Natural killer cell (primary cell): ENCODE measurements at regions not wholly inside any gene's neighbourhood (a gene's known extent, or its start where the extent isn't known, plus 50 kb on each side); places are given as distances from the start of the nearest gene placed in this dataset.

Experiments used
- ATAC-seq, 3 donors: fragments of 150-1000 bp in 2 of 3; fragments of 200-7000 bp in 1 of 3; cut with Tn5 transposase; 1 replicate in 1 of 3; 2 replicates in 2 of 3; pipeline ENCODE4 v1.10.0; 2021; ENCODE audit warnings: mild to moderate bottlenecking in 2 of 3, moderate library complexity in 2 of 3
- DNase-seq, 2 donors: peaks; one replicate each; pipeline versions ENCODE4 v3.0.0 to v3.0.0-alpha.2; 2013 to 2021; ENCODE audit warnings: mixed read lengths in 1 of 2
- H3K27ac ChIP-seq: one replicate; pipeline ENCODE4 v1.5.1; 2013; ENCODE audit warnings: mild to moderate bottlenecking, low read length
- H3K27me3 ChIP-seq: one replicate; pipeline ENCODE4 v1.6.1; 2013; ENCODE audit warnings: low read length; ENCODE audit not compliant: control insufficient read depth, insufficient read depth
- H3K36me3 ChIP-seq: one replicate; pipeline ENCODE4 v1.6.1; 2013; ENCODE audit warnings: low read length; ENCODE audit not compliant: control insufficient read depth, insufficient read depth
- H3K4me1 ChIP-seq: one replicate; pipeline ENCODE4 v1.6.1; 2013; ENCODE audit warnings: low read length; ENCODE audit not compliant: control insufficient read depth, insufficient read depth
- H3K4me3 ChIP-seq: one replicate; pipeline ENCODE4 v1.5.1; 2013; ENCODE audit warnings: low read length
- H3K9me3 ChIP-seq: one replicate; pipeline ENCODE4 v1.6.1; 2013; ENCODE audit warnings: low read length; ENCODE audit not compliant: control insufficient read depth, insufficient read depth
- H3K27ac Mint-ChIP-seq, 2 donors: one replicate each; pipeline ENCODE4 v1.8.0; 2022; ENCODE audit warnings: mild to moderate bottlenecking in 2 of 2, mixed read lengths in 2 of 2, moderate library complexity in 1 of 2
- H3K27me3 Mint-ChIP-seq, 2 donors: one replicate each; pipeline ENCODE4 v1.8.0; 2022; ENCODE audit warnings: low read depth in 2 of 2, mixed read lengths in 2 of 2
- H3K36me3 Mint-ChIP-seq: one replicate; pipeline ENCODE4 v1.8.0; 2022; ENCODE audit warnings: mixed read lengths
- H3K4me1 Mint-ChIP-seq, 2 donors: one replicate each; pipeline ENCODE4 v1.8.0; 2022; ENCODE audit warnings: mixed read lengths in 2 of 2
- H3K4me3 Mint-ChIP-seq: one replicate; pipeline ENCODE4 v1.8.0; 2022; ENCODE audit warnings: mild to moderate bottlenecking, moderate library complexity, mixed read lengths
- H3K9me3 Mint-ChIP-seq, 2 donors: one replicate each; pipeline ENCODE4 v1.8.0; 2022; ENCODE audit warnings: mixed read lengths in 2 of 2
- WGBS: methylation state at CpG from one replicate; pipeline ENCODE4 v1.1.7; 2013; ENCODE audit warnings: missing lambda C conversion rate; ENCODE audit not compliant: insufficient coverage; 5-methylcytosine and 5-hydroxymethylcytosine counted together
- intact Hi-C: fragments of 100-400 bp; cut with micrococcal nuclease; formaldehyde crosslinking; loops from one replicate; pipeline ENCODE4 v1.14.2; 2022
- TF ChIP-seq, protein P1 (sequence below): fragments of 200-600 bp; IDR thresholded peaks from one replicate; pipeline ENCODE4 v1.8.0; 2022; ENCODE audit warnings: antibody characterized with exemption

DNA sequence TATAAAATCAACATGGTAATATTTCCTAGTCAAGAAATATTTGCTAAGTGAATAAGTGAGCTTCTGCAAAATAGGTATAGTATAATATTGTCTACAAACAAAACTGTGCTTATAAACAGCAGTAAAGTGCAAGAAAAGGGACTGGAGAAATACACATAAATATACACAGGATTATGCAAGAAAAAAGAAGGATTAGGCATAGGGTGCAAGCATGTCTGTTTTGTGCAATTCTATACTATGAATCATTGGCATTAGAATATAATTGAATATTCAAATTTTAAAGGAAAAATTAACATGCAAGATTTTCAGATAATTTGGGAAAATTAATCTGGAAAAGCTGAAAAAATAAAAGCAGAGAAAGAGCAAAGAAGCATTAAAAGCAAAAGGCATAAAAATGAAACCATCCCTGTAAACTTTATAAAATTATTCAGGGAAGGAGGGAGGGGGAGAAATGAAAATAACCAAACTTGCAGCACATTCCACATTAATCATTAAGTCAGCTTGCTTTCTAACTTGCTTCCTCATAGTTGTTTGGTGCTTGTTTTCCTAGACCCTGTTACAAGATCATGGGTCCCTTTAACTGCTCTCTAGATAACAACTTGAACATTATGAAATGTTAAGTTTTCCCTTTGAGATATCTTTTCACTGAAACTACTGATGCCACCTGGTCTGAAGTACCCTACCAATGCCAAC lies 147.4 kb upstream of the STAC start:
- Histone ChIP-seq H3K36me3 (no peaks in the 10 kb centered on the region), H3K4me3 (no peak overlapping the region), H3K27ac (no peak overlapping the region), H3K27me3 (no peaks in the 10 kb centered on the region), H3K9me3 (no peaks in the 10 kb centered on the region), H3K4me1 (no peaks in the 10 kb centered on the region)
- ATAC-seq: no peak
- TF ChIP-seq, protein P1, sequence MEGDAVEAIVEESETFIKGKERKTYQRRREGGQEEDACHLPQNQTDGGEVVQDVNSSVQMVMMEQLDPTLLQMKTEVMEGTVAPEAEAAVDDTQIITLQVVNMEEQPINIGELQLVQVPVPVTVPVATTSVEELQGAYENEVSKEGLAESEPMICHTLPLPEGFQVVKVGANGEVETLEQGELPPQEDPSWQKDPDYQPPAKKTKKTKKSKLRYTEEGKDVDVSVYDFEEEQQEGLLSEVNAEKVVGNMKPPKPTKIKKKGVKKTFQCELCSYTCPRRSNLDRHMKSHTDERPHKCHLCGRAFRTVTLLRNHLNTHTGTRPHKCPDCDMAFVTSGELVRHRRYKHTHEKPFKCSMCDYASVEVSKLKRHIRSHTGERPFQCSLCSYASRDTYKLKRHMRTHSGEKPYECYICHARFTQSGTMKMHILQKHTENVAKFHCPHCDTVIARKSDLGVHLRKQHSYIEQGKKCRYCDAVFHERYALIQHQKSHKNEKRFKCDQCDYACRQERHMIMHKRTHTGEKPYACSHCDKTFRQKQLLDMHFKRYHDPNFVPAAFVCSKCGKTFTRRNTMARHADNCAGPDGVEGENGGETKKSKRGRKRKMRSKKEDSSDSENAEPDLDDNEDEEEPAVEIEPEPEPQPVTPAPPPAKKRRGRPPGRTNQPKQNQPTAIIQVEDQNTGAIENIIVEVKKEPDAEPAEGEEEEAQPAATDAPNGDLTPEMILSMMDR: no peak
- Mint-ChIP-seq H3K4me1 (no peaks in the 10 kb centered on the region), H3K9me3 (peaks cover 10 to 11% of the 10 kb centered on the region in 2 donors), H3K36me3 (no peaks in the 10 kb centered on the region), H3K4me3 (no peak overlapping the region), H3K27ac (no peak overlapping the region), H3K27me3 (no peaks in the 10 kb centered on the region)
- intact Hi-C loops: no loop called here
- DNase-seq: no peak

DNA sequence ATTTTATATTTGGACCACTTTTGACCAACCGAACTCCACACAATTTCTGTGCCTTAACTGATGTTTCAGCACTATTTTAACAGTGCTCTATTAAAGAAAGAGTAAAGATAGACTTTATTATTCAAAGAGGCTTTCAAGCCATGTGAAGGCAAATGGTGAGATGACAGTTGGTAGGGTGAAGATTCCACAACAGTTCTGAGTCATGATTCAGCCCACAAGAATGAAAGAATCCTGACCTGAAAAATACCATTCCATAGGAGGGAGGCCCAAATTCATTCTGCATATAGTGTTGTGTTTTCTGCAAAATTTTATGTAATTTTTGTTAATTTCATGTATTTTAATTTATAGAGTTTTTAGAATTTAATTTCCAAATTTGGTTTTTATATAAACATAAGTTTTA lies 135.6 kb upstream of the STAC start:
- H3K4me3 ChIP-seq: no peak overlapping the region
- TF ChIP-seq, protein P1: no peak
- H3K4me1 ChIP-seq: no peaks in the 10 kb centered on the region
- WGBS: no CpG with 5 or more reads among the region's 1 CpG
- no peak overlapping the region for H3K27ac Mint-ChIP-seq
- no peak overlapping the region for H3K27ac ChIP-seq
- H3K4me1 Mint-ChIP-seq: no peaks in the 10 kb centered on the region
- H3K36me3 ChIP-seq: no peaks in the 10 kb centered on the region
- no peak overlapping the region for H3K4me3 Mint-ChIP-seq
- no peaks in the 10 kb centered on the region for H3K36me3 Mint-ChIP-seq
- intact Hi-C loops: no loop called here
- no peaks in the 10 kb centered on the region for H3K9me3 ChIP-seq
- no peaks in the 10 kb centered on the region for H3K27me3 ChIP-seq
- peaks cover 4 to 7% of the 10 kb centered on the region in 2 donors for H3K9me3 Mint-ChIP-seq
- DNase-seq: no peak
- ATAC-seq: no peak
- H3K27me3 Mint-ChIP-seq: no peaks in the 10 kb centered on the region

DNA sequence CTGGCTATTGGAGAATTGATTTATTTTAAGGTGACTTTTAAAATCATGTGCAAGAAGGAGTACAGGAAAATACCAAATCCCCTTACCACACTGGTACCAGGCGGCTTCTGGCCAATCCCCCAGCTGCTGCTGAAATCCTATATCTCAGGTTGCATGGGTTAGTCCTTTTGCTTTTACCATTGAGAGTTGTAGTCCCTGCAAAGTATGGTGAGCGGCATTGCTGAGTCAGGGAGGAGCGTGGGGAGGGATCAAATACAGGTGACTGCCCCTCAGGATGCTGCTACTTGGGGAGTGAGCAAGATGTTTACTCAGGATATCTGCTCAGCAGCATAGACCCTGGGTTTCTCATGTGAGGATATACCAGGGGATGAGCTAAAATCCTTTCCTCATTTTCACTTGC lies 131.9 kb upstream of the STAC start:
- no peak overlapping the region for H3K27ac Mint-ChIP-seq
- Histone ChIP-seq H3K9me3 (peaks cover 6% of the 10 kb centered on the region), H3K4me1 (no peaks in the 10 kb centered on the region), H3K27ac (no peak overlapping the region), H3K4me3 (no peak overlapping the region), H3K36me3 (no peaks in the 10 kb centered on the region), H3K27me3 (no peaks in the 10 kb centered on the region)
- H3K27me3 Mint-ChIP-seq: no peaks in the 10 kb centered on the region
- TF ChIP-seq, protein P1: no peak
- H3K9me3 Mint-ChIP-seq: peaks cover 6 to 18% of the 10 kb centered on the region in 2 donors
- intact Hi-C loops: no loop called here
- no peaks in the 10 kb centered on the region for H3K4me1 Mint-ChIP-seq
- no peaks in the 10 kb centered on the region for H3K36me3 Mint-ChIP-seq
- no peak for DNase-seq
- ATAC-seq: no peak
- no peak overlapping the region for H3K4me3 Mint-ChIP-seq
- 94% methylated on average over 3 of the region's 3 CpGs for WGBS

DNA sequence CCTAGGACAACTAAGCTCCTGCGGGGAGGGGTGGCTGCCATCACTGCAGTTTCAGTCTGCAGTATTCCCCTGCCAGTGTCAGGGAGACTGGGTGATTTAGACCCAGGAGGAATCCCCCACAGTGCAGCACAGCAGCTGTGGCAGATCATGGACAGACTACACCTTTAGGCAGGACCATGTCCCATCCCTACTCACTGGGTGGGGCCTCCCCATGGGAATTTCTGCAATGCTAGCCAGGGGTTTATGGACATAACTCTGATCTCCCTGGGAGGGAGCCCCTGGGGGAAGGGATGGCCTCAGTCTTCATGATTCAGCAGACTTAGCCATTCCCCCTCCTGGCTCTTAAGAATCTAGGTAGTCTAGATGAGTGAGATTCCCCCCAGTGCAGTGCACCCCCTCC lies 130.1 kb upstream of the STAC start:
- peaks cover 6% of the 10 kb centered on the region for H3K9me3 ChIP-seq
- Mint-ChIP-seq H3K27ac (no peak overlapping the region), H3K4me3 (no peak overlapping the region), H3K4me1 (no peaks in the 10 kb centered on the region), H3K27me3 (no peaks in the 10 kb centered on the region), H3K9me3 (peaks cover 8 to 20% of the 10 kb centered on the region in 2 donors), H3K36me3 (no peaks in the 10 kb centered on the region)
- DNase-seq (no peak), ATAC-seq (no peak)
- H3K27ac ChIP-seq: no peak overlapping the region
- H3K4me1 ChIP-seq: no peaks in the 10 kb centered on the region
- H3K4me3 ChIP-seq: no peak overlapping the region
- H3K36me3 ChIP-seq: no peaks in the 10 kb centered on the region
- 85% methylated on average over 1 of the region's 1 CpG for WGBS
- H3K27me3 ChIP-seq: no peaks in the 10 kb centered on the region
- TF ChIP-seq, protein P1: no peak
- intact Hi-C loops: no loop called here
